NCI-H2107 (cell line): ENCODE measurements at regions not wholly inside any gene's neighbourhood (a gene's known extent, or its start where the extent isn't known, plus 50 kb on each side); places are given as distances from the start of the nearest gene placed in this dataset.

Experiments used
- DNase-seq: peaks from one replicate; lab custom pipeline; 2025; lab: John Stamatoyannopoulos, UW

DNA sequence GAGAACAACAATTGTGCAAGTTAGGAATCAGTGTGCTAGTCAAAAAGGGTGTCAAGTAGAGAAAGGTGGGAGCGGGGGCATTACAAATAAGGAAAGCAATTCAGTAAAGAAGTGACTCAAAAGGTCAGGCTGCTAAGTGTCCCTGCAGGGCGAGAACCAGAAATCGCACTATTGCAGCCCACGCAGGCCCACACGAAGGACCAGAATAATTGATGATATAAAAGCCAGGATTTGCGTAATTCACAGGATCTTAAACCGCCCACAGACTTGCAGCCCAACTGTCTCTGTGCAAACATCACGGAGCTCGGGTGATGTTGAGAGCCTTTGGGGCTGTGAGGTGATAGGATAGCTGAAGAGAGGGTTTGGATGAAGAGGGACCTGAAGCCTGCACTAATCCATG, 349.0 kb downstream of the BRINP1 start:
- DNase-seq, result no peak

GRCh38 chr9:119020730-119021333, 348.4 kb downstream of the BRINP1 start:
- DNase-seq, result no peak

- DNase-seq, result peak; percentile 3
Measured at GRCh38 chr9:119026120-119026519, 343.1 kb downstream of the BRINP1 start.

DNA sequence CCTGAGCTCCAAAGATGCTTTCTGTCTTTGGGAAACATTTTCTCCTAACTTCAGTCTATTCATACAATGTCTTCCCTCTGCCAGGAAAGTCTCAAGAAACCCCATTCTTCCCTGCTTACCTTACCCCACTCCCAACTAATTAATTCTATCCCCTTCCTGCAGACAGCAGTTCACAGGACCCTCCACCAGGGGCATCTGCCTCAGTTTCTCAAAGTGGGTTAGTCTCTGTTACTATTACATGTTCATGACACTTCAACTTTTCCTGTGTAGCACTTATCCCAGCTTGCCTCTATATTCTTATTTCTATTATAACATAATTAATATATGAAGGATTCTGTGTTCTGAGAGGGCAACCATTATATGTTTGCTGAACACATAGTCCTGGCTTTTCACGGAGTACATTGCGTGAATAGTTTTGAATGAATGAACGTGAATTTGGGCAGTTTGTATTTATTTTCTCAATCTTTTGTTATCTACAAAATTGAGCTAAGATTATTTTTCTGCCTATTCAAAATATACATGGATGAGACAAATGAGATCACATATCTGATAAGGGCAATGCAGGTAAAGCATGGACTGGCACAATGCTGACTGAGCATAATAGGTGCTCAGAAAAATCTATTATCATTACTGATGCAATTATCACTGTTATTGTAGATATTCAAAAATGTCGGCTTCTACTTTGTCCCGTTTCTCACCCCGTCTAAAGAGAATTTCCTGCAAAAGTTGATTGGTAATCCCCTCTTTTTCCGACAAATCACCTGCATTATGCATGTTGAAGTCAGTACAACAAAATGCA, 341.1 kb downstream of the BRINP1 start:
- DNase-seq, result no peak

GRCh38 chr9:119029886-119030285, 339.3 kb downstream of the BRINP1 start:
- no peak for DNase-seq

DNA sequence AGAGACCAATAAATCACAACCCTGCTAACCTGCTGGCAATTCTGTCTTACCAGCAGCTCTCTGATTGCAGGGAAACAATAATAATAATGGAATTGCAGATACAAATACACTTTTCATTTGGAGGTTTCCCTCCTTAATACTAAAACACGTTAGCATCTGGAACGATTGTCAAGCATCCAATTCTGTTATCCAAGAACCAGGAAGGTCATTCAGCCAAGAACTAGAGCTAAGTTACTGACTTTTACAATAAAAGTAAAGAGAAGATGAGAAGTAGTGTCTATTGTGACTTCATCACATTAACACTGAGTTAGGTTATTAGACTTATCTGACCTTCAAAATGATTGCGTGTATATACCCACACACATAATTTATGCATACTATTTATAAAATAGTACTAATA, 335.6 kb downstream of the BRINP1 start:
- no peak for DNase-seq

- DNase-seq, result no peak
Measured at GRCh38 chr9:119036969-119037368, 332.3 kb downstream of the BRINP1 start.

DNA sequence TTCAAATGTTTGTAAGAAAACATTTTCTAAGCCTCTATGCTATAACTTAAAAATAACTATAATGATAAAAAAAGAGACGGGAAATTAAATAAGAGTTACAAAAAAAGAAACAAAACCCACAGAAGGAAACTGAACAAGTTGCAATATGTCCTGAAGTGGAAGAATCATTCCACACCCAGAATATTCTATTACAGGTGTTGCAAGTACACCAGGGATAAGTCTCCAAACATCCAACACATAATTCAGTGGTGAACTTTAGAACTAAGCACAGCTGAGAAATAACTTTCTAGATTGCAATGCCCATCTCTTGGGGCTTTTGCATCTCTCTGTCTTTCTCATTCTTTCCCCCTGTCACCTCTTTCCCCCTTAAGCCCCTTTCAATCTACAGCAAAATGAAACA, 325.2 kb downstream of the BRINP1 start:
- no peak for DNase-seq

GRCh38 chr9:119044806-119045205, 324.4 kb downstream of the BRINP1 start:
- no peak for DNase-seq

DNA sequence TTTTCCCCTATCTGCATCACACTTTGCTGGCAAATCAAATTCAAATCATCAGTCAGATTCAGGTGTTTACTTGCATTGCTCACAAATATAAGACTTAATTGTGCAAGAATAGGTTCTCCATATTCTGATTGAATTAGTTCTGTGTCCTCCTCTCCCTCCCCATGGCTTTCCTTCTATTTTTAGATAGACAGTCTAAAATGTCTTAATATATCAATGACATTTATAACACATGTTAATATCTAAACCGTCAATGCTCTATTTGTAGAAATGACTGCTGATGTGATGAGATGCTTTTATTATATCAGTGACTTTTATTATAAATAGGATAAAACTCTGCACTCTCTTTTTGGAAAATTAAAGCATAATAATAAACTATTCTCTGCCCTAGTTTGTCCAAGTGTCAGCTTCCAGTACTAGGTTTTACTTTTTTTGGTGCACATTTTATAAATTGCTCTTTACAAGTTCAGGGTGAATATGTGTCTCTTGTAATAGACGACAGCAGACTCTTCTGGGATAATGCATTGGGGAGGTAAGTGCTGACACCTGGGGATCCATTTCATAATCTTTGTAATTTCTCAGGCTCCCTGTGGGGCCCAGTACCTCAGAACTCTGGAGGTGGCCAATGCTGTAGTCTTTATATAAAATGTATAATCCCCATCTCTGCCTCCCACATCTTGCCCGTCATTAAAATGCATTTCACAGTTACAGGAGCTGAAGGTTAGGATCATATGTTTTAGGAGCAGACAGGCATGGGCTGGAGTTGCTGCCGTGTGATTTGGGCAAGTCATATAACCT, 321.5 kb downstream of the BRINP1 start:
- no peak for DNase-seq

- no peak for DNase-seq
Measured at GRCh38 chr9:119050281-119050680, 319.0 kb downstream of the BRINP1 start.

GRCh38 chr9:119052339-119053030, 316.8 kb downstream of the BRINP1 start:
- DNase-seq, result no peak

- DNase-seq, result no peak
Measured at GRCh38 chr9:119053070-119053469, 316.2 kb downstream of the BRINP1 start.

DNA sequence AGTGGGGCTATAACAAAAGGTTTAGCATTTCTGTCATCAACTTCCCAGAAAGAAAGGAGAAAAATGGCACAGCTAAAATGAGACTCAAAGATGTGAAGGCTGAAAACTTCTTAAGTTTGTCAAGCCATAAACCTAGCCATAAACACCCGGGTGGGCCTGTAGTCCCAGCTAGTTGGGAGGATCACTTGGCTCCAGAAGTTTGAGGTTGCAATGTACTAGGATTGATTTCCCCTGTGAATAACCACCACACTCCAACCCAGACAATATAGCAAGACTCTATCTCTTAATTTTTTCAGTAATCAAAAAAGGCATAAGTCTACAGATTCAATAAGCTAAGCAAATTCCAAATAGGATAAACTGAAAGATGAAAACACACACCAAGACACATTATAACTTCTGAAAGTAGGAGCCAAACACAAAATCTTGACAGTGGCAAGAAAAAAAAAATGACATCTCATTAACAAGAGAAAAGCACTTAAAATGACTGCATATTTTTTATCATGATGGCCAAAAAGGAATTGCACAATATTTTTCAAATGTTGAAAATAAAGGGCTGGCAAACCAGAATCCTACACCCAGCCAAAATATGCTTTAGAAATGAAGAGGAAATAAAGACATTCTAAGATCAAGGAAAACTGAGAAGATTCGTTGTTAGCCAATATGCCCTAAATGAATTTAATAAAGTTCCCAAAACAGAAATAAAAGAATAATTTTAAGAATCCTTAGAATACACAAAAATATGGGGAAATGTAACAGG, 308.4 kb downstream of the BRINP1 start:
- no peak for DNase-seq

- no peak for DNase-seq
Measured at GRCh38 chr9:119071636-119072035, 297.6 kb downstream of the BRINP1 start.

DNA sequence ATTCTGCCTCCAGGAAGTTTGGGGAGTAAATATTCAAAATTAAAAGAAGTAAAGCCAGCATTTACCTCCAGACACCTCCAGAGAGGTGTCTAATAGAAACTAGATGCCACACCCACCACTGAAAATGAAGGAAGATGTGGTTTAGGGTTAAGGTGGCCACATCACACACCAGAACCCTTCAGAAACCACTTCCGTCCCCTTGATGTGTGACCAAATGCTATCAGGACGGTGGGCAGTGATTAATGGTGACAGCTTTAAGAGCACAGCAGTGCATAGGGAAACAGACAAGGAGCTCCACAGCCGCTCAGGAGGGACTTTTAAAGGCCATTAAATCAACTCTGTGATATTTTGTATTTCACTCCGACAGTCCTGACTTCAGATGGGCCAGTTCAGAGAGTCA, 295.2 kb downstream of the BRINP1 start:
- no peak for DNase-seq

DNA sequence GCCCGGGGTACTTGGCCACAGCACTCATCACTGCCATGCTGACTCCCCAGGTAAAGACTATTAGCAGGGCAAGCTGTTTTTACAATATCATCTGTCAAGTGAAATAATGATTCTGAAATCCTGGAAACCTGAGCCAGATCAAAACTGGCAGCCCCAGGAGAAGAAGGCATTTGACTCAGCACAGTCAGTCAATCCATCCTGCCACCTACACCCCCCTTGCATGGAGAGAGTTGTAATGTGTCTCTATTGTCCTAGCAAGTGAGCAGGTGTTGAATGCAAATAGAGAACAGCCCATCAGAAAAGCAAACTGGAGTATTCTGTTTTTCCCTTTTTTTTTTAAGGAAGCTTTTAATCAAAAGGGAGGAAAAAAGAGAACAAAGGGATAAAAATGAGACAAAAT, 291.2 kb downstream of the BRINP1 start:
- DNase-seq, result no peak

- no peak for DNase-seq
Measured at GRCh38 chr9:119083673-119084072, 285.6 kb downstream of the BRINP1 start.

DNA sequence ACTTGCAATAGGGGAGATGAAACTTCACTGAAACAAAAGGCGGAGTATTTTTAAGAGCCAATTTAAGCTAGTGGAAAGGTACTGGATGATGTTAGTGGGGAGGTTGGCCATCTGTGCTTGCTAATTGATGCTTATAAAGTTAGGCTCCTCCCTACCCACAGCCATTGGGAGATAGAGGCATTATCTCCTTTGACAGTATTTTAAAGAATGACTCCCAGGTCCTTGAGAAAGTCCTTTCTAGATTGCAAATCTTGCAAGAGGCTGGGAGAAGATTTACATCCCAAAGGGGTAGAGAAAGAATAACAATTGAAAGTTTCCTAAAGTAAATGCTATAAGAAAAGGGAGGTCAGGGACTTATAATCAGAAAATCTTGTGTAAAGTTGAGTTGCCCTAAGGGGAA, 282.6 kb downstream of the BRINP1 start:
- no peak for DNase-seq

DNA sequence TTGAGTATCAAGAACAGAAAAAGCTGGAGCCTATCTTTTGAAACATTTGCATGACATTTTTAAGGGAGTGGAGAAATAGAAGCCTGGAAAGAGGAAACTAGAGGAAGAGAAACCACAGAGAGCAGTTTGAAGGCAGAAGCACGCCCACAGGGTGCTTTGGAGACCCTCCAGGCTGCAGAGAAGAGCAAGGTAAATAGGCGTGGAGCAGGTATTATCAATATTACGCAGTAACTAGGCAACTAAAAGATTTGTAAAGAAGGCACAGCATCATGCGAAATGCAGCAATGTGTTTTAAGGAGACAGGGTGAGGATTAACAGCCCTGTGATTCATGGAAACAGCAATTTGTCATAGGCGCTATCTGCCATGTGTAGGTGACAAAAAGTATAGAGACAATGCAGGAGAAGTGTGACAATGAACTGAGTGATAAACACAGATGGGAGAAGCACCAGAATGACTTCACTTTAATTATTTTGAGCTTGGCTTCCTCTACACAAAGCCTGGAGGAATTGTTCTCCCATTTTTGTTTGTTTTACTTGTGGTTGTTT, 281.2 kb downstream of the BRINP1 start:
- DNase-seq, result no peak

DNA sequence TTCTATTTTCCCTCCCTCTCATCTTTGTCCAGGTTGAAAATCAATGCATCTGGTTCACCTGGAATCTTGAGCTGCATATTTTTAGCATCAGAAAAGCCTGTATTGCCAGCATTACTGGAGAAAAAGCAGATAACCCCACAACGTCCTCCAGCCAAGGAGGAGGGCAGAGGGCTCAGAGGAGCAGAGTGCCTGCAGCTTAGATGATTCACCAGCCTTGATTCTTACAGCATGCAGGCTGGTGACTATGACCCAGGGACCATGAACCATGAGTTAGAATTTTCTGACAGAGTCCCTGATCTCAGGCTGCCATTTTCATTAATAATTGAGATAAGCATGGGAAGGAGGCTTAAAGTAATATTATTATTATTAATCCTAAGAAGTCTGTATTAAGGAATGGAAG, 278.2 kb downstream of the BRINP1 start:
- no peak for DNase-seq
